HepG2 (cell line): ENCODE measurements at regions not wholly inside any gene's neighbourhood (a gene's known extent, or its start where the extent isn't known, plus 50 kb on each side); places are given as distances from the start of the nearest gene placed in this dataset.

Experiments
- ATAC-seq: fragments of 200-7000 bp; cut with Tn5 transposase; 3 replicates; pipeline ENCODE4 v1.9.1; 2020; ENCODE audit warnings: mild to moderate bottlenecking, moderate library complexity
- BruUV-seq: library from RNA; stranded (reverse); fragments of 400-500 nt; replicated peaks from 2 replicates; lab custom pipeline; 2021; lab: Mats Ljungman, UMichigan
- CTCF ChIA-PET: fragments of 300-600 bp; formaldehyde crosslinking; extraction: SDS; loops from one replicate; lab custom pipeline; 2021; ENCODE audit warnings: low total read pairs, inconsistent platforms, low intra/inter-chr PET ratio; lab: Yijun Ruan, JAX
- POLR2A ChIA-PET: fragments of 350-600 bp; sonication (Branson Sonifier 250); formaldehyde crosslinking; loops from one replicate; lab custom pipeline; 2020; ENCODE audit warnings: antibody characterized with exemption, inconsistent platforms; lab: Yijun Ruan, JAX
- DNase-seq: peaks from one replicate; pipeline ENCODE4 v3.0.0-alpha.2; 2015; ENCODE audit warnings: low spot score
- FAIRE-seq: peaks from 3 replicates; lab custom pipeline; 2011; peaks lifted over from hg19 to GRCh38; lab: Jason Lieb, UNC
- H2AFZ ChIP-seq: one replicate; pipeline ENCODE4 v1.6.1; 2011; ENCODE audit warnings: low read length, inconsistent platforms
- H3K27ac ChIP-seq: fragments of 300-600 bp; 3 replicates; pipeline ENCODE4 v1.8.0; 2011; ENCODE audit warnings: mixed run types, mild to moderate bottlenecking, mixed read lengths, low read length, inconsistent platforms; ENCODE audit not compliant: insufficient read depth; ENCODE audit errors: extremely low read length
- H3K27me3 ChIP-seq, 2 experiments: fragments of 200-600 bp in 1 of 2; 2 replicates in 1 of 2; 3 replicates in 1 of 2; pipeline versions ENCODE4 v1.6.0 to v1.8.0; 2011; ENCODE audit warnings: low read length in 2 of 2, mild to moderate bottlenecking in 2 of 2, moderate library complexity in 2 of 2, inconsistent platforms in 1 of 2; ENCODE audit not compliant: insufficient read depth in 2 of 2, control insufficient read depth in 1 of 2
- H3K36me3 ChIP-seq, 2 experiments: fragments of 200-600 bp in 1 of 2; replicated peaks in 1 of 2; 2 replicates in 1 of 2; 3 replicates in 1 of 2; pipeline versions ENCODE4 v1.5.1 to v1.8.0; 2011; ENCODE audit warnings: low read length in 2 of 2, inconsistent platforms in 1 of 2; ENCODE audit not compliant: insufficient read depth in 2 of 2, control insufficient read depth in 1 of 2
- H3K4me1 ChIP-seq: 2 replicates; pipeline ENCODE4 v1.5.1; 2012; ENCODE audit warnings: low read length, inconsistent platforms; ENCODE audit not compliant: insufficient read depth
- H3K4me2 ChIP-seq: 2 replicates; pipeline ENCODE4 v1.6.0; 2011; ENCODE audit warnings: low read depth, low read length, inconsistent platforms
- H3K4me3 ChIP-seq, 3 experiments: fragments of 200-600 bp in 1 of 3; sonication (generic), shearing (Covaris generic) in 1 of 3; replicated peaks in 1 of 3; 2 replicates each; pipeline ENCODE4 v1.5.1; 2011 to 2016; ENCODE audit warnings: low read length in 3 of 3, inconsistent platforms in 2 of 3, low read depth in 2 of 3, mild to moderate bottlenecking in 2 of 3, control low read depth in 1 of 3, mixed read lengths in 1 of 3; ENCODE audit not compliant: insufficient read depth in 1 of 3
- H3K79me2 ChIP-seq: one replicate; pipeline ENCODE4 v1.6.1; 2011; ENCODE audit warnings: low read length, inconsistent platforms; ENCODE audit not compliant: insufficient read depth
- H3K9ac ChIP-seq: 2 replicates; pipeline ENCODE4 v1.6.0; 2011; ENCODE audit warnings: mild to moderate bottlenecking, low read depth, low read length, inconsistent platforms; ENCODE audit not compliant: insufficient read depth
- H3K9me3 ChIP-seq: 2 replicates; pipeline ENCODE4 v1.5.1; 2012; ENCODE audit warnings: mild to moderate bottlenecking, low read length
- H4K20me1 ChIP-seq: 2 replicates; pipeline ENCODE4 v1.6.0; 2011; ENCODE audit warnings: inconsistent platforms, mild to moderate bottlenecking, low read length, moderate library complexity; ENCODE audit not compliant: insufficient read depth
- BCLAF1 ChIP-seq: fragments of 450-650 bp; IDR thresholded peaks from 2 replicates; pipeline ENCODE4 v1.6.1; 2017; ENCODE audit warnings: mild to moderate bottlenecking
- DBP ChIP-seq: sonication (generic); formaldehyde crosslinking; IDR thresholded peaks from 2 replicates; pipeline ENCODE4 v1.4.0; 2020; ENCODE audit warnings: missing genetic modification reagents; ENCODE audit errors: not compliant biosample characterization
- EED ChIP-seq: sonication (generic); formaldehyde crosslinking; IDR thresholded peaks from 2 replicates; pipeline ENCODE4 v1.5.0; 2020; ENCODE audit warnings: mild to moderate bottlenecking, missing genetic modification reagents
- GABPA ChIP-seq, 2 experiments: IDR thresholded peaks; 2 replicates each; pipeline ENCODE4 v1.6.1; 2011 to 2016; ENCODE audit warnings: low read depth in 2 of 2, low read length in 1 of 2, missing biosample characterization in 1 of 2, missing genetic modification characterization in 1 of 2
- GMEB1 ChIP-seq: sonication (generic); formaldehyde crosslinking; IDR thresholded peaks from 2 replicates; pipeline ENCODE4 v1.5.1; 2020; ENCODE audit warnings: missing genetic modification reagents, mild to moderate bottlenecking, borderline replicate concordance
- HOXA9 ChIP-seq: sonication (generic); formaldehyde crosslinking; IDR thresholded peaks from 2 replicates; pipeline ENCODE4 v1.8.1; 2022; ENCODE audit warnings: missing genetic modification reagents, mild to moderate bottlenecking, moderate library complexity, borderline replicate concordance
- KDM2A ChIP-seq: sonication (generic); formaldehyde crosslinking; IDR thresholded peaks from 2 replicates; pipeline ENCODE4 v1.4.0; 2020; ENCODE audit warnings: low read depth, missing genetic modification reagents, borderline replicate concordance
- KDM6A ChIP-seq: IDR thresholded peaks from 2 replicates; pipeline ENCODE4 v1.6.1; 2016; ENCODE audit warnings: low read depth
- KLF15 ChIP-seq: sonication (generic); formaldehyde crosslinking; IDR thresholded peaks from 2 replicates; pipeline ENCODE4 v1.8.1; 2023; ENCODE audit warnings: borderline replicate concordance, mild to moderate bottlenecking, inconsistent platforms, missing genetic modification reagents, mixed read lengths
- PHF20 ChIP-seq: sonication (generic); formaldehyde crosslinking; IDR thresholded peaks from 2 replicates; pipeline ENCODE4 v1.5.0; 2020; ENCODE audit warnings: mild to moderate bottlenecking, missing genetic modification reagents
- RBM22 ChIP-seq: fragments of 200-400 bp; formaldehyde crosslinking; optimal IDR thresholded peaks from 2 replicates; pipeline ENCODE3; 2017; ENCODE audit warnings: mild to moderate bottlenecking, low read length, moderate library complexity
- SMARCE1 ChIP-seq: fragments of 450-650 bp; IDR thresholded peaks from 2 replicates; pipeline ENCODE4 v1.6.1; 2017; ENCODE audit warnings: borderline replicate concordance
- STAT5B ChIP-seq: sonication (generic); formaldehyde crosslinking; IDR thresholded peaks from 2 replicates; pipeline ENCODE4 v1.4.0; 2020; ENCODE audit warnings: missing genetic modification reagents
- ZIK1 ChIP-seq: sonication (generic); formaldehyde crosslinking; IDR thresholded peaks from 2 replicates; pipeline ENCODE4 v1.5.0; 2020; ENCODE audit warnings: mild to moderate bottlenecking, low read depth, missing genetic modification reagents, borderline replicate concordance
- ZNF331 ChIP-seq: sonication (generic); formaldehyde crosslinking; IDR thresholded peaks from 2 replicates; pipeline ENCODE4 v1.4.0; 2020; ENCODE audit warnings: missing genetic modification reagents
- ZNF430 ChIP-seq: sonication (generic); formaldehyde crosslinking; IDR thresholded peaks from 2 replicates; pipeline ENCODE4 v1.9.0; 2021; ENCODE audit warnings: mild to moderate bottlenecking, missing genetic modification reagents
- WGBS: methylation state at CpG from one replicate; pipeline ENCODE4 v1.1.6; 2017; ENCODE audit warnings: low lambda C conversion rate; 5-methylcytosine and 5-hydroxymethylcytosine counted together
- in situ Hi-C: cut with HindIII; loops from 2 replicates; pipeline ENCODE4 v1.10.0; 2017; ENCODE audit warnings: low pct_unique_long_range_greater_than_20kb; ENCODE audit not compliant: extremely low pct_ligation_motif_present
- intact Hi-C: fragments of 100-400 bp; cut with micrococcal nuclease; formaldehyde crosslinking; loops from one replicate; pipeline ENCODE4 v1.10.0; 2022; ENCODE audit not compliant: unreplicated experiment

- TF ChIP-seq BCLAF1 (no peak), RBM22 (no peak), HOXA9 (CRISPR knock-in tag) (no peak), STAT5B (CRISPR knock-in tag) (no peak), ZIK1 (CRISPR knock-in tag) (no peak), GMEB1 (no peak), EED (CRISPR knock-in tag) (no peak), ZNF331 (CRISPR knock-in tag) (no peak), KDM2A (CRISPR knock-in tag) (no peak), SMARCE1 (no peak)
- TF ChIP-seq, all 625 proteins: peak for 0
Measured at GRCh38 chr3:144058713-144059112, 87.1 kb downstream of the DIPK2A start (continued).

- Histone ChIP-seq H4K20me1 (no peaks in the 10 kb centered on the region), H3K9me3 (no peaks in the 10 kb centered on the region), H2AFZ (no peak overlapping the region), H3K4me1 (no peaks in the 10 kb centered on the region), H3K36me3 (no peaks in the 10 kb centered on the region), H3K27me3 (no peaks in the 10 kb centered on the region), H3K4me2 (no peak overlapping the region), H3K79me2 (no peaks in the 10 kb centered on the region), H3K4me3 (no peak overlapping the region), H3K9ac (no peak overlapping the region), H3K27ac (no peak overlapping the region)
- CTCF ChIA-PET, result no interaction called here
- BruUV-seq, result no TSS peak
- POLR2A ChIA-PET, result no interaction called here
- ATAC-seq (no peak), FAIRE-seq (no peak), DNase-seq (no peak)
- TF ChIP-seq PHF20 (CRISPR knock-in tag), result no peak
- TF ChIP-seq GABPA (IDR thresholded peaks at IDR 0.05; ENCODE audit: low read depth, low read length), result no peak
- TF ChIP-seq GABPA (CRISPR knock-in tag; IDR thresholded peaks at IDR 0.05; ENCODE audit: low read depth), result no peak
- TF ChIP-seq DBP (CRISPR knock-in tag), result no peak
- TF ChIP-seq KDM6A (CRISPR knock-in tag), result no peak
- TF ChIP-seq KLF15 (CRISPR knock-in tag), result no peak
- no peak for TF ChIP-seq ZNF430 (CRISPR knock-in tag)
- intact Hi-C loops, result no loop called here
- 6% methylated on average over 1 of the region's 1 CpG for WGBS
- in situ Hi-C loops, result no loop called here
Measured at GRCh38 chr3:144059481-144059880, 87.9 kb downstream of the DIPK2A start.
